Bronchial epithelial cell (primary cell): ENCODE measurements at regions not wholly inside any gene's neighbourhood (a gene's known extent, or its start where the extent isn't known, plus 50 kb on each side); places are given as distances from the start of the nearest gene placed in this dataset.
A peak's percentile ranks its signal among the peaks of the same experiment; 100 is the strongest.

Source experiments
- DNase-seq: peaks from one replicate; pipeline ENCODE4 v3.0.0-alpha.2; 2010; ENCODE audit warnings: low read depth
- FAIRE-seq: peaks from 2 replicates; lab custom pipeline; 2011; peaks lifted over from hg19 to GRCh38; lab: Jason Lieb, UNC
- H3K27me3 ChIP-seq: 2 replicates; pipeline ENCODE4 v1.5.1; 2011; ENCODE audit warnings: low read length; ENCODE audit not compliant: control insufficient read depth, insufficient read depth
- H3K36me3 ChIP-seq: 2 replicates; pipeline ENCODE4 v1.5.1; 2011; ENCODE audit warnings: low read length; ENCODE audit not compliant: control insufficient read depth, insufficient read depth
- H3K4me3 ChIP-seq: 2 replicates; pipeline ENCODE4 v1.5.1; 2011; ENCODE audit warnings: mild to moderate bottlenecking, low read depth, low read length, control low read depth
- CTCF ChIP-seq: IDR thresholded peaks from 2 replicates; pipeline ENCODE4 v1.5.1; 2011; ENCODE audit warnings: mild to moderate bottlenecking, moderate library complexity, low read length, control low read depth, inconsistent platforms; ENCODE audit not compliant: insufficient read depth, severe bottlenecking

GRCh38 chr6:135572051-135572450, 74.5 kb upstream of the AHI1 start:
- Histone ChIP-seq H3K36me3 (no peaks in the 10 kb centered on the region), H3K27me3 (no peaks in the 10 kb centered on the region), H3K4me3 (no peak overlapping the region)
- no peak for TF ChIP-seq CTCF
- FAIRE-seq (no peak), DNase-seq (no peak)

- no peak for TF ChIP-seq CTCF
- H3K36me3 ChIP-seq, result no peaks in the 10 kb centered on the region
- H3K4me3 ChIP-seq, result no peak overlapping the region
- FAIRE-seq, result no peak
- no peak for DNase-seq
- H3K27me3 ChIP-seq, result no peaks in the 10 kb centered on the region
Measured at GRCh38 chr6:135575629-135576028, 78.1 kb upstream of the AHI1 start.

GRCh38 chr6:135576055-135576454, 78.5 kb upstream of the AHI1 start:
- FAIRE-seq, result no peak
- no peak overlapping the region for H3K4me3 ChIP-seq
- no peak for TF ChIP-seq CTCF
- H3K27me3 ChIP-seq, result no peaks in the 10 kb centered on the region
- peak; percentile 56 for DNase-seq
- no peaks in the 10 kb centered on the region for H3K36me3 ChIP-seq

- no peaks in the 10 kb centered on the region for H3K27me3 ChIP-seq
- DNase-seq (no peak), FAIRE-seq (no peak)
- no peak for TF ChIP-seq CTCF
- H3K36me3 ChIP-seq, result no peaks in the 10 kb centered on the region
- H3K4me3 ChIP-seq, result no peak overlapping the region
Measured at GRCh38 chr6:135577059-135577538, 79.6 kb upstream of the AHI1 start.

- FAIRE-seq, result no peak
- TF ChIP-seq CTCF, result no peak
Measured at GRCh38 chr6:135578976-135579375, 81.4 kb upstream of the AHI1 start.

GRCh38 chr6:135581211-135581610, 83.7 kb upstream of the AHI1 start:
- no peaks in the 10 kb centered on the region for H3K27me3 ChIP-seq
- no peak for TF ChIP-seq CTCF
- H3K36me3 ChIP-seq, result no peaks in the 10 kb centered on the region
- FAIRE-seq (no peak), DNase-seq (no peak)
- no peak overlapping the region for H3K4me3 ChIP-seq

More at GRCh38 chr6:135578976-135579375, 81.4 kb upstream of the AHI1 start:
- H3K27me3 ChIP-seq, result no peaks in the 10 kb centered on the region
- H3K4me3 ChIP-seq, result no peak overlapping the region
- DNase-seq, result no peak
- H3K36me3 ChIP-seq, result no peaks in the 10 kb centered on the region
